Glutamatergic neuron (in vitro differentiated cells): ENCODE measurements at regions not wholly inside any gene's neighbourhood (a gene's known extent, or its start where the extent isn't known, plus 50 kb on each side); places are given as distances from the start of the nearest gene placed in this dataset.

Experiments used
- DNase-seq: peaks from one replicate; pipeline ENCODE4 v3.0.0; 2022
- H3K27ac Mint-ChIP-seq: one replicate; pipeline ENCODE4 v1.8.0; 2020; ENCODE audit warnings: mild to moderate bottlenecking, mixed read lengths, inconsistent platforms; ENCODE audit not compliant: unreplicated experiment
- H3K27me3 Mint-ChIP-seq: one replicate; pipeline ENCODE4 v1.8.0; 2020; ENCODE audit warnings: mild to moderate bottlenecking, moderate library complexity, mixed read lengths, inconsistent platforms; ENCODE audit not compliant: unreplicated experiment
- H3K36me3 Mint-ChIP-seq: one replicate; pipeline ENCODE4 v1.8.0; 2020; ENCODE audit warnings: mild to moderate bottlenecking, mixed read lengths, inconsistent platforms; ENCODE audit not compliant: unreplicated experiment
- H3K4me1 Mint-ChIP-seq: one replicate; pipeline ENCODE4 v1.8.0; 2020; ENCODE audit warnings: mild to moderate bottlenecking, low read depth, mixed read lengths, inconsistent platforms; ENCODE audit not compliant: unreplicated experiment
- H3K4me3 Mint-ChIP-seq: one replicate; pipeline ENCODE4 v1.8.0; 2020; ENCODE audit warnings: mild to moderate bottlenecking, mixed read lengths, inconsistent platforms; ENCODE audit not compliant: unreplicated experiment
- H3K9me3 Mint-ChIP-seq: one replicate; pipeline ENCODE4 v1.8.0; 2020; ENCODE audit warnings: mild to moderate bottlenecking, moderate library complexity, mixed read lengths, inconsistent platforms; ENCODE audit not compliant: unreplicated experiment
- CTCF ChIP-seq: fragments of 200-600 bp; sonication (generic); IDR thresholded peaks from one replicate; pipeline ENCODE4 v1.5.0; 2021; ENCODE audit not compliant: partially characterized antibody, unreplicated experiment

GRCh38 chr7:85525676-85526075 lies 338.8 kb upstream of the SEMA3D start:
- no peak for TF ChIP-seq CTCF
- H3K4me1 Mint-ChIP-seq, result peaks cover 19% of the 10 kb centered on the region
- H3K27me3 Mint-ChIP-seq, result no peaks in the 10 kb centered on the region
- H3K9me3 Mint-ChIP-seq, result no peaks in the 10 kb centered on the region
- no peak for DNase-seq
- no peak overlapping the region for H3K27ac Mint-ChIP-seq
- H3K36me3 Mint-ChIP-seq, result no peaks in the 10 kb centered on the region
- H3K4me3 Mint-ChIP-seq, result no peak overlapping the region

GRCh38 chr7:85522070-85522469 lies 335.2 kb upstream of the SEMA3D start:
- Mint-ChIP-seq H3K36me3 (no peaks in the 10 kb centered on the region), H3K9me3 (no peaks in the 10 kb centered on the region), H3K27ac (no peak overlapping the region), H3K4me1 (peaks cover 11% of the 10 kb centered on the region), H3K27me3 (no peaks in the 10 kb centered on the region), H3K4me3 (no peak overlapping the region)
- no peak for DNase-seq
- TF ChIP-seq CTCF, result no peak

GRCh38 chr7:85521108-85521694 lies 334.3 kb upstream of the SEMA3D start:
- H3K4me3 Mint-ChIP-seq, result no peak overlapping the region
- no peak overlapping the region for H3K27ac Mint-ChIP-seq
- H3K9me3 Mint-ChIP-seq, result no peaks in the 10 kb centered on the region
- DNase-seq, result no peak
- no peaks in the 10 kb centered on the region for H3K36me3 Mint-ChIP-seq
- H3K4me1 Mint-ChIP-seq, result peaks cover 5% of the 10 kb centered on the region
- no peak for TF ChIP-seq CTCF
- H3K27me3 Mint-ChIP-seq, result no peaks in the 10 kb centered on the region

GRCh38 chr7:85520175-85520574 lies 333.3 kb upstream of the SEMA3D start:
- DNase-seq, result no peak
- no peak overlapping the region for H3K4me3 Mint-ChIP-seq
- no peak for TF ChIP-seq CTCF
- H3K36me3 Mint-ChIP-seq, result no peaks in the 10 kb centered on the region
- no peaks in the 10 kb centered on the region for H3K27me3 Mint-ChIP-seq
- H3K9me3 Mint-ChIP-seq, result no peaks in the 10 kb centered on the region
- no peak overlapping the region for H3K27ac Mint-ChIP-seq
- H3K4me1 Mint-ChIP-seq, result no peaks in the 10 kb centered on the region

- Mint-ChIP-seq H3K4me1 (peaks cover 6% of the 10 kb centered on the region), H3K27me3 (no peaks in the 10 kb centered on the region), H3K9me3 (no peaks in the 10 kb centered on the region), H3K27ac (no peak overlapping the region), H3K36me3 (no peaks in the 10 kb centered on the region), H3K4me3 (no peak overlapping the region)
- no peak for DNase-seq
- TF ChIP-seq CTCF, result no peak
These were observed 329.8 kb upstream of the SEMA3D start for GRCh38 chr7:85516675-85517074.
